B cell (primary cell): ENCODE measurements at regions not wholly inside any gene's neighbourhood (a gene's known extent, or its start where the extent isn't known, plus 50 kb on each side); places are given as distances from the start of the nearest gene placed in this dataset.

ENCODE experiments used
- ATAC-seq: fragments of 200-7000 bp; cut with Tn5 transposase; one replicate; pipeline ENCODE4 v1.10.0; 2021; ENCODE audit warnings: low read depth, mild to moderate bottlenecking, moderate number of reproducible peaks, moderate library complexity
- CTCF ChIA-PET: fragments of 350-600 bp; sonication (Branson Sonifier 250); formaldehyde crosslinking; loops from one replicate; lab custom pipeline; 2021; ENCODE audit warnings: antibody characterized with exemption, inconsistent platforms; lab: Charles Lee
- POLR2A ChIA-PET: fragments of 350-600 bp; sonication (Branson Sonifier 250); formaldehyde crosslinking; loops from one replicate; lab custom pipeline; 2021; ENCODE audit warnings: antibody characterized with exemption; lab: Charles Lee
- DNase-seq: peaks from one replicate; pipeline ENCODE4 v3.0.0; 2013
- H2AFZ ChIP-seq: 2 replicates; pipeline ENCODE4 v1.6.1; 2012; ENCODE audit warnings: mild to moderate bottlenecking, low read depth, low read length; ENCODE audit not compliant: insufficient read depth, poor library complexity, severe bottlenecking
- H3K27ac ChIP-seq, 2 donors: 1 replicate in 1 of 2; 2 replicates in 1 of 2; pipeline ENCODE4 v1.5.1; 2012 to 2013; ENCODE audit warnings: low read length in 2 of 2, mild to moderate bottlenecking in 2 of 2, moderate library complexity in 1 of 2
- H3K27me3 ChIP-seq, 4 experiments: fragments of 200-600 bp in 1 of 4; sonication (generic) in 1 of 4; replicated peaks in 1 of 4; 1 replicate in 2 of 4; 2 replicates in 2 of 4; pipeline versions ENCODE4 v1.6.1 to v1.7.0; 2013 to 2016; ENCODE audit warnings: low read length in 3 of 4, mild to moderate bottlenecking in 2 of 4, mixed read lengths in 1 of 4, moderate library complexity in 1 of 4; ENCODE audit not compliant: insufficient read depth in 4 of 4, control insufficient read depth in 3 of 4; ENCODE audit errors: control extremely low read depth in 1 of 4
- H3K36me3 ChIP-seq, 2 experiments: replicated peaks in 1 of 2; 1 replicate in 1 of 2; 2 replicates in 1 of 2; pipeline versions ENCODE4 v1.6.1 to v1.7.1; 2013; ENCODE audit warnings: low read length in 1 of 2; ENCODE audit not compliant: insufficient read depth in 2 of 2, control insufficient read depth in 1 of 2; ENCODE audit errors: control extremely low read depth in 1 of 2, extremely low read depth in 1 of 2
- H3K4me1 ChIP-seq, 2 donors: fragments of 200-600 bp in 1 of 2; sonication (generic) in 1 of 2; 1 replicate in 1 of 2; 2 replicates in 1 of 2; pipeline versions ENCODE4 v1.5.1 to v1.6.1; 2013 to 2017; ENCODE audit warnings: low read length in 2 of 2; ENCODE audit not compliant: control insufficient read depth in 2 of 2, insufficient read depth in 2 of 2
- H3K4me2 ChIP-seq: replicated peaks from 2 replicates; pipeline ENCODE3; 2012; ENCODE audit warnings: mild to moderate bottlenecking, low read depth, low read length; ENCODE audit not compliant: poor library complexity, severe bottlenecking
- H3K4me3 ChIP-seq, 5 experiments: fragments of 200-600 bp in 1 of 5; sonication (generic) in 1 of 5; 1 replicate in 3 of 5; 2 replicates in 2 of 5; pipeline versions ENCODE4 v1.5.1 to v1.7.0; 2011 to 2016; ENCODE audit warnings: low read length in 4 of 5, mild to moderate bottlenecking in 4 of 5, low read depth in 2 of 5, control low read depth in 1 of 5, moderate library complexity in 1 of 5; ENCODE audit not compliant: insufficient read depth in 1 of 5; ENCODE audit errors: control extremely low read depth in 1 of 5, extremely low read depth in 1 of 5
- H3K79me2 ChIP-seq: fragments of 200-600 bp; sonication (generic); one replicate; pipeline ENCODE4 v1.6.0; 2016; ENCODE audit warnings: low read length; ENCODE audit not compliant: control insufficient read depth, insufficient read depth
- H3K9ac ChIP-seq: fragments of 200-600 bp; sonication (generic); 2 replicates; pipeline ENCODE4 v1.6.1; 2017; ENCODE audit warnings: mild to moderate bottlenecking, low read length, moderate library complexity
- H3K9me3 ChIP-seq, 3 donors: one replicate each; pipeline versions ENCODE4 v1.6.1 to v1.7.1; 2013; ENCODE audit warnings: low read length in 2 of 3; ENCODE audit not compliant: control insufficient read depth in 2 of 3, insufficient read depth in 1 of 3; ENCODE audit errors: control extremely low read depth in 1 of 3
- H4K20me1 ChIP-seq: 2 replicates; pipeline ENCODE4 v1.6.0; 2012; ENCODE audit warnings: mild to moderate bottlenecking, low read length; ENCODE audit not compliant: insufficient read depth, control insufficient read depth, poor library complexity, severe bottlenecking
- H3K27ac Mint-ChIP-seq: one replicate; pipeline ENCODE4 v1.8.0; 2021; ENCODE audit warnings: mixed read lengths
- H3K27me3 Mint-ChIP-seq: one replicate; pipeline ENCODE4 v1.8.0; 2021; ENCODE audit warnings: mixed read lengths
- H3K4me1 Mint-ChIP-seq: one replicate; pipeline ENCODE4 v1.8.0; 2021; ENCODE audit warnings: mixed read lengths
- H3K4me3 Mint-ChIP-seq: one replicate; pipeline ENCODE4 v1.8.0; 2021; ENCODE audit warnings: mixed read lengths
- H3K9me3 Mint-ChIP-seq: one replicate; pipeline ENCODE4 v1.8.0; 2022; ENCODE audit warnings: mixed read lengths; ENCODE audit not compliant: insufficient read depth
- EZH2 ChIP-seq: IDR thresholded peaks from 2 replicates; pipeline ENCODE4 v1.6.1; 2012; ENCODE audit warnings: borderline replicate concordance, low read depth, mild to moderate bottlenecking, moderate library complexity, low read length; ENCODE audit not compliant: insufficient read depth, poor library complexity, severe bottlenecking
- WGBS: methylation state at CpG from one replicate; pipeline ENCODE4 v1.1.5; 2013; ENCODE audit warnings: missing lambda C conversion rate; ENCODE audit not compliant: insufficient coverage; 5-methylcytosine and 5-hydroxymethylcytosine counted together
- intact Hi-C: fragments of 100-400 bp; cut with micrococcal nuclease; formaldehyde crosslinking; loops from one replicate; pipeline ENCODE4 v1.10.0; 2022
- TF ChIP-seq, protein P1 (sequence below): fragments of 200-600 bp; IDR thresholded peaks from one replicate; pipeline ENCODE4 v1.8.0; 2022; ENCODE audit warnings: antibody characterized with exemption, mild to moderate bottlenecking

DNA sequence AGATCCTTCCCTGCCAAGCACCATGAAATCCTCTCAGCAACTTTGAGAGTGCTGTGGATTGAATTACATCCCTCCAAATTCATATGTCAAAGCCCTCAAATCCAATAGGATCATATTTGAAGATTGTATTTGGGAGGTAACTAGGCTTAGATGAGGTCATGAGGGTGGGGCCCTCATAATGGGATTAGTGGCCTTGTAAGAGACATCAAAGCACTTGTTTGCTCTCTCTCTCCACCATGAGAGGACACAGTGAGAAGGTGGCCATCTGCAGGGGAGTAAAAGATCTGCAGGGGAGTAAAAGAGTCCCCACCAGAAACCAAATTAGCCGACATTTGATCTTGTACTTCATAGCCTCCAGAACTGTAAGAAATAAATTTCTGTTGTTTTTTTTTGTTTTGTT, 298.2 kb downstream of the SAMD5 start:
- intact Hi-C loops = no loop called here

DNA sequence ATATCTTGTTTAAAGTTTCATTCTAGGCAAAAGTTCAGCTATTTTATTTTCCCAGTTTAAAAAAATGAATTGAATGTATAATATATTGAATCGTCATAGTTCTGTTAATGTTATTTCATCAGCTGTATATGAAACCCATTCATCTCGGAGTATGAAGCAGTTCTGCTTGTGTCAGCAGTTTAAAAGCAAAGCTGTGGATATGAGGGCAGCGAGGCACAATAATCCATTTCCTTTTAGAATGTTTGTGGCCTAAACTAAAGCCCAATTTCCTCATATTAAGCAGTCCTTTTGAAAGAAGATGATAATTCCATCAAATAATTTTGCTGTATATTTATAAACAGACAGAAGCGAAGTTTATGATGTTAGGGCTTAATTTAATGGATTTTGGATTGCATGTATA, 300.1 kb downstream of the SAMD5 start:
- H3K27me3 Mint-ChIP-seq = no peaks in the 10 kb centered on the region
- Histone ChIP-seq H3K27me3 (no peaks in the 10 kb centered on the region), H3K79me2 (no peaks in the 10 kb centered on the region), H3K4me2 (no peak overlapping the region), H4K20me1 (no peaks in the 10 kb centered on the region), H3K9me3 (peaks cover 0 to 12% (median 0%) of the 10 kb centered on the region in 3 donors), H3K27ac (no peak overlapping the region), H2AFZ (no peak overlapping the region), H3K36me3 (no peaks in the 10 kb centered on the region), H3K4me1 (no peaks in the 10 kb centered on the region), H3K9ac (no peak overlapping the region), H3K4me3 (no peak overlapping the region)
- no peak overlapping the region for H3K4me3 Mint-ChIP-seq
- H3K27ac Mint-ChIP-seq = no peak overlapping the region
- no peak for DNase-seq
- no peaks in the 10 kb centered on the region for H3K4me1 Mint-ChIP-seq
- intact Hi-C loops = no loop called here
- no peak for TF ChIP-seq EZH2
- TF ChIP-seq, protein P1, sequence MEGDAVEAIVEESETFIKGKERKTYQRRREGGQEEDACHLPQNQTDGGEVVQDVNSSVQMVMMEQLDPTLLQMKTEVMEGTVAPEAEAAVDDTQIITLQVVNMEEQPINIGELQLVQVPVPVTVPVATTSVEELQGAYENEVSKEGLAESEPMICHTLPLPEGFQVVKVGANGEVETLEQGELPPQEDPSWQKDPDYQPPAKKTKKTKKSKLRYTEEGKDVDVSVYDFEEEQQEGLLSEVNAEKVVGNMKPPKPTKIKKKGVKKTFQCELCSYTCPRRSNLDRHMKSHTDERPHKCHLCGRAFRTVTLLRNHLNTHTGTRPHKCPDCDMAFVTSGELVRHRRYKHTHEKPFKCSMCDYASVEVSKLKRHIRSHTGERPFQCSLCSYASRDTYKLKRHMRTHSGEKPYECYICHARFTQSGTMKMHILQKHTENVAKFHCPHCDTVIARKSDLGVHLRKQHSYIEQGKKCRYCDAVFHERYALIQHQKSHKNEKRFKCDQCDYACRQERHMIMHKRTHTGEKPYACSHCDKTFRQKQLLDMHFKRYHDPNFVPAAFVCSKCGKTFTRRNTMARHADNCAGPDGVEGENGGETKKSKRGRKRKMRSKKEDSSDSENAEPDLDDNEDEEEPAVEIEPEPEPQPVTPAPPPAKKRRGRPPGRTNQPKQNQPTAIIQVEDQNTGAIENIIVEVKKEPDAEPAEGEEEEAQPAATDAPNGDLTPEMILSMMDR = no peak
- POLR2A ChIA-PET = no interaction called here
- CTCF ChIA-PET = no interaction called here
- ATAC-seq = no peak
- peaks cover 8% of the 10 kb centered on the region for H3K9me3 Mint-ChIP-seq
- WGBS = no CpG with 5 or more reads among the region's 4 CpGs

More for the DNA sequence above, 298.2 kb downstream of the SAMD5 start:
- Histone ChIP-seq H3K4me1 (no peaks in the 10 kb centered on the region), H3K9me3 (peaks cover 0 to 12% (median 0%) of the 10 kb centered on the region in 3 donors), H3K79me2 (no peaks in the 10 kb centered on the region), H2AFZ (no peak overlapping the region), H3K9ac (no peak overlapping the region), H3K4me2 (no peak overlapping the region), H4K20me1 (no peaks in the 10 kb centered on the region), H3K27ac (no peak overlapping the region), H3K27me3 (no peaks in the 10 kb centered on the region), H3K36me3 (no peaks in the 10 kb centered on the region), H3K4me3 (no peak overlapping the region)
- H3K4me1 Mint-ChIP-seq = no peaks in the 10 kb centered on the region
- no peaks in the 10 kb centered on the region for H3K27me3 Mint-ChIP-seq
- H3K9me3 Mint-ChIP-seq = peaks cover 8% of the 10 kb centered on the region
- WGBS = no CpG with 5 or more reads among the region's 1 CpG
- ATAC-seq = no peak
- ChIA-PET CTCF (no interaction called here), POLR2A (no interaction called here)
- TF ChIP-seq, protein P1 = no peak
- TF ChIP-seq EZH2 = no peak
- no peak for DNase-seq
- no peak overlapping the region for H3K4me3 Mint-ChIP-seq
- no peak overlapping the region for H3K27ac Mint-ChIP-seq
